Adrenal gland (tissue), 5 donors: ENCODE measurements at regions not wholly inside any gene's neighbourhood (a gene's known extent, or its start where the extent isn't known, plus 50 kb on each side); places are given as distances from the start of the nearest gene placed in this dataset.

Source experiments
- CTCF ChIP-seq, 6 experiments: fragments of 450-650 bp in 4 of 6; fragments of 200-600 bp in 2 of 6; sonication (generic) in 1 of 6; IDR thresholded peaks; 1 replicate in 5 of 6; 2 replicates in 1 of 6; pipeline versions ENCODE4 v1.5.1 to v1.8.0; 2016 to 2021; ENCODE audit warnings: antibody characterized with exemption in 6 of 6, mild to moderate bottlenecking in 2 of 6, moderate library complexity in 1 of 6
- POLR2A ChIP-seq, 2 donors: fragments of 450-650 bp; IDR thresholded peaks; one replicate each; pipeline ENCODE4 v1.6.1; 2017; ENCODE audit warnings: antibody characterized with exemption in 2 of 2, mild to moderate bottlenecking in 2 of 2, moderate library complexity in 1 of 2
- donor health status: DM: no; HTN: no; CAD: no.

GRCh38 chr12:105840384-105840783, 298.4 kb downstream of the NUAK1 start:
- TF ChIP-seq CTCF (IDR thresholded peaks at IDR 0.05) (no peak), POLR2A (IDR thresholded peaks at IDR 0.05) (no peak)
